ENCODE measurements at regions not wholly inside any gene's neighbourhood (a gene's known extent, or its start where the extent isn't known, plus 50 kb on each side); places are given as distances from the start of the nearest gene placed in this dataset.
"Not testable (repeated sequence)": the region's sequence is repeated elsewhere in the genome, so short reads cannot be mapped to it uniquely, and the experiment has no call there.

- DNase-seq (ENCODE audit: low spot score), result no peak
Measured at GRCh38 chr2:175872721-175873120, 129.3 kb downstream of the LNPK start.

DNA sequence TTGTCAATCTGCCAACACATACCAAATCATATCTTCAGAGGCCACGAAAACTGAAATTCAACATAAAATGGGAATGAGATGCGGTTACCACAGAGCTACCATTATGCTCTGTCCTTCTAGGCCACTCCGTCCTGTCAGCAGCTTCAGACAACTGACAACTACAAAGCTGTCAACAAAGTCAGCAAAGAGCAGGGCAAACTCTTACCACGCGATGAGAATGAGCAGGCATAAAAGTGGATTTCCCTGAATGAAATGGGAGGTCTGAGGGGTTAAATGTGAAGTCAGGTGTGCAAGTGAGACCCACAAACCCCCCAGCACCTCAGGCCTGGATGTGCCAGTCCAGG, 130.1 kb downstream of the LNPK start:
- DNase-seq (ENCODE audit: low spot score), result no peak

DNA sequence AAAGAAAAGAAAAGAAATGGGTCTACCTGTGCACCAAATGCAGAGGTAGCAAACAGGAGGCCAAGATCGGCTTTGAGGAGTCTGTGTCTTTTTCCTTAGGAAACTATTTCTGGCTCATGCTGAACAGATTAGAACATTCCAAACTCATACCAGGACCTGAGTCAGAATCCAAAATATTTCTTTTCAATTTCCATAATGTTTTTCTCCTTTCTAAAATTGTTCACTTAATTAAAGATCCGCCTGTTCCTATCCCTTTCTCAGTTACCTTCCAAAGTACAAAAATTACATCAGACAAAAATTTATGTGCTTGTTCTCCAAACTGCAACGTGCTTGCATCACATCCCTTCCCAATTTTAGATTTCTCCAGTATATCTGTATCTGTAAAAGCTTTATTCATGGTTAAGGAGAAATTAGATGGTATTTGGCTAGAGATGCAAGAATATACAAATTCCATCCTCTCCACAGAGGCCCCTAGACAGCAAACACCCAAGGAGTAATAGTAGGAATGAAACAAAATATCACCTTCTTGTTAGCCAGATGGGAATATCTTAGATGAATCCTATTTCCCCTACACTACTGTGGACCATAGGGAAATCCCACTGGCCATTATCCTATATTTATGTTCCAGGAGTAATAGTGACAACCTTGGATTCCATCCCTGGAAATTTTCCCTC, 130.6 kb downstream of the LNPK start:
- DNase-seq (ENCODE audit: low spot score), result no peak

GRCh38 chr2:175865716-175866115, 136.4 kb downstream of the LNPK start:
- no peak for DNase-seq (ENCODE audit: low spot score)

GRCh38 chr2:175864137-175864850, 137.8 kb downstream of the LNPK start:
- DNase-seq (ENCODE audit: low spot score), result no peak

DNA sequence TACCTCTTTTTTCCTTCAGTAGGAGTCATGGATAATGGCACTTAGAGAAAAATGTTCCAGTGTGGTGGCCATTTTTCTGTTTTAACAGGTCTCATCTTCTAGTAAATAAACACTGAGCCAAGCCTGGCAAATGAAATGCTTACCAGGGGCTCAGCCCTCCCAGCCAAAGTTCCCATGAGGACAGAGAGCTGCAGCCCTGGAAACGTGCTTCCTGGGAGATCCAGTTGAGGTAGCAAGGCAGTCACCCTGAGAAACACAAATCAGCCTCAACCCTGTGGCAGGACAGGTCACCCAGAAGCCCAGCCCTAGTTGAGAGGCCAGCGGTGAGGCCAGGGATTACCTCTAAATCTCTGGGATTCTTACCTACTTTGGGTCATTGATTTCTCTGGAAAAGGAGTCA, 140.1 kb downstream of the LNPK start:
- no peak for DNase-seq (ENCODE audit: low spot score)

GRCh38 chr2:175855794-175856453, 146.1 kb downstream of the LNPK start:
- DNase-seq (ENCODE audit: low spot score), result no peak

DNA sequence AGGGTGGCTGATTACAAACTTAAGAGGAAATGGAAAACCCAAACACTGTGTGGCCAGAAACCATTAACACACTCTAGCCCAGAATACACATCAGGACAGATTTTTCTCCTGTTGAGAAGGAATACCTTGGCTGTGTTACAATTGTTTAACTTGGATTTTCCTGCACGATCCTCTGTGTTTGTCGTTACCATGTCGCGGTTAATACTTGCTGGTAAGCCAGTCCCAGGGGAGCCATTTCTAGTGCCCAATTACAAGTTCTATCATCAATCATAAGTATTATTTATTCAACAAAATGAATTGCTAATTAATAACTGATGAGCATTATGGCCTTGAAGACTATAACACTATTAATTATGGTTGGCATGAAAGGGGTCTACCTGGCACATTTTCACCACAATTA, 146.8 kb downstream of the LNPK start:
- no peak for DNase-seq (ENCODE audit: low spot score)

DNA sequence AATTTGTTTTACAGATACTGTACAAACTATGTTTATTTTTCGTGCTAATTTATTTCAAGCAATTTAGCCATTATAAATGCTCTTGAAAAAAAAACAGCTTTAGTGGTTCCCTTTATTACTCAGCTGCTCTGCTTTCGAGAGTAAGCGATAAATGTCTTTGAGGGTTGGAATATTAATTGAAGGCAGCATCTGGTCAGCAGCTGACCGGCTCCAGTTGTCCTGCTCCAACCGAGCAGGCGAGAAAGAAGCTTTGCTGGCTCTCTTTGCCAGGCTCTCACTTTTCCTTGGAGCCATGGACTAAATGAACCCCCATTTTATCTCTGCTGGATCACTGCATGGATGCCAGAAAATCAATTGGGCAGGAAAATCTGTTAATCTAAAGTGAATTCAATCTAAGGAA, 147.4 kb downstream of the LNPK start:
- DNase-seq (ENCODE audit: low spot score), result no peak

DNA sequence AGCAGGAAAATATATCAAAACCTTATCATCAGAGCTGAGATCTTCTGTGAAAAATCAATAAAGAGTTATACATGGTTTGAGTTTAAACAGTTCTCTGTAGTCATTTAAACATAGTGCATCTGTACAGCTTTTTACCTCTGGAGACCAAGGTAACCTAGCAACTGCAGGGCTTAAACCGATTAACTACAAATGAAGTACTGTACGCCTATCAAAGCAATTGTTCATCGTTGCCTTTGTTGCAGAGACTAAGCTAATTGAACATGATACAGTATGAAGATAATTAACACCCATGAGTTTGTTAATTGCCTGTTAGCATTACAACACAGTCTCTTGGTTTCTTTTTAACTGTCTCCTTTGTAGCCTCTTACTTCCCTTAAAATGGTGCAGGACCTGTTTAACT, 147.9 kb downstream of the LNPK start:
- DNase-seq (ENCODE audit: low spot score), result no peak

- no peak for DNase-seq (ENCODE audit: low spot score)
Measured at GRCh38 chr2:175853616-175853890, 148.5 kb downstream of the LNPK start.

GRCh38 chr2:175852879-175853615, 149.0 kb downstream of the LNPK start:
- no peak for DNase-seq (ENCODE audit: low spot score)

DNA sequence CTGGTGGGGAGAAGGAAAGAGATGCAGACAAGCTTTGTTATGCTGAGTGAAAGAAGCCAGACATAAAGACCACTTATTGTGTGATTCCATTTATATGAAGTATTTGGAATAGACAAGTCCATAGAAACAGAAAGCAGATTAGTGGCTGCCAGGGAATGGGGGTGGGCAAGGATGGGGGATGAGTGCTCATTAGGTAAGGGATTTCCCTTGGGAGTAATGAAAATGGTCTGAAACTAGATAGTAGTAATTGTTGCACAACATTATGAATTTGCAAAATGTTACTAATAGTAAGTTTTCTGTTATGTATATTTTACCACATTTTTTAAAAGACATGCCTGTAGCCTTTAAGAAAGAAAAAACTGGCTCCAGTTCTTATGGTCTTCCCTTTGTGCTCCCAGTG, 154.9 kb downstream of the LNPK start:
- DNase-seq (ENCODE audit: low spot score), result no peak

GRCh38 chr2:175844169-175844568, 157.9 kb downstream of the LNPK start:
- DNase-seq (ENCODE audit: low spot score), result no peak

- no peak for DNase-seq (ENCODE audit: low spot score)
Measured at GRCh38 chr2:175843625-175844024, 158.4 kb downstream of the LNPK start.

- DNase-seq (ENCODE audit: low spot score), result no peak
Measured at GRCh38 chr2:175842996-175843395, 159.1 kb downstream of the LNPK start.

- DNase-seq (ENCODE audit: low spot score), result not testable (repeated sequence)
Measured at GRCh38 chr2:175840765-175841164, 161.3 kb downstream of the LNPK start.

DNA sequence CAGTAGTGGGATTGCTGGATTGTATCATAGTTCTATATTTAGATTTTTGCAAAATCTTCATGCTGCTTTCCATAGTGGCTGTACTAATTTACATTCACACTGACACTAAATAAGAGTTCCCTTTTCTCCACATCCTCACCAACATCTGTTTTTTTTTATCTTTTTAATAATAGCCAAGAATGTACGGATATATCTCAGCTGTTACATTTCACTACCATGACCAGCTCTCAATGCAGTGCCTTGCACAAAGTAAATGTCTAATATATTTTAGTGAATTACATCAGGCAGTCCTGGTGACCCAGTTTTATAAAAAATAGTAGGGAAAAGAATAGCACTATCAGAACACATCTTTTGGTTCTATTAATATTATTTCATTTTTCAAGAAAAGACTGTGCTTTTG, 161.8 kb downstream of the LNPK start:
- DNase-seq (ENCODE audit: low spot score), result no peak

DNA sequence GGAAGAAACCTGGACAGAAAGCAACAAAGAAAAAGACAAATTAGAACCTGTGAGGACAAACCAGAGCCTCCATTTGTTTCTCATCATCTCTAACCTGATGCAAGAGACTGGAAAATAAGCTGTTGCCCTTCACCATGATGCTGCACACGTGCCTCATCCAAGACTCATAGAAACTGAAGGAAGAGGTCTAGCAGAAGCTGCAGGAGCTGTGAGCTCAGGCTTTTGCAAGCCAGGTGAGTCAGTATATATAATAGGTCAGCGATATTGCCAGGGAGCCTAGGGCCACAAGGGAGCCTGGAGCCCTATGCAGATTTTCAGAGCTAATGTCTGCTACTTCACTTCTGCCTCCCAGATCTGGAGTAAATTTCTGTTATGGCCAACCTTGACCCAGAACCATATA, 163.1 kb downstream of the LNPK start:
- no peak for DNase-seq (ENCODE audit: low spot score)

GRCh38 chr2:175837046-175837445, 165.0 kb downstream of the LNPK start:
- no peak for DNase-seq (ENCODE audit: low spot score)

- DNase-seq (ENCODE audit: low spot score), result no peak
Measured at GRCh38 chr2:175836361-175836760, 165.7 kb downstream of the LNPK start.

DNA sequence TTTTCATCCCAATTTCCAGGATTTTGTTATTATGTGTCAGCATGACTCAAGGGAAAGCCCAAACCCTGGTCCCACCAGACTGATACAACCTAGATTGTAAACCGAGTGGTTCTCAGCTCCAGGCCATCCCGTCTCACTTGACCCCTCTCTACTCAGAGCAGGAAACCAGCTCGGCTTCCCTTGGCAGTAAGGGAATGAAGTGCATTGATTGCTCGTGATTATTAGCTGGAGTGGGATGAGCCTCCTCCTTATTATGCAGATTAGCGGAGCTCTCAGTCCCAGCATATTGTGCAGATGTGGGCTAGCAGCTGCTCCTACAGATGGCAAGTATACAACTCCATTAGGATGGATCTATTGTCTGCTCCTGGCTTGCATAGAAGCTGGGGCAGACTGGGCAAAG, 167.6 kb downstream of the LNPK start:
- no peak for DNase-seq (ENCODE audit: low spot score)

DNA sequence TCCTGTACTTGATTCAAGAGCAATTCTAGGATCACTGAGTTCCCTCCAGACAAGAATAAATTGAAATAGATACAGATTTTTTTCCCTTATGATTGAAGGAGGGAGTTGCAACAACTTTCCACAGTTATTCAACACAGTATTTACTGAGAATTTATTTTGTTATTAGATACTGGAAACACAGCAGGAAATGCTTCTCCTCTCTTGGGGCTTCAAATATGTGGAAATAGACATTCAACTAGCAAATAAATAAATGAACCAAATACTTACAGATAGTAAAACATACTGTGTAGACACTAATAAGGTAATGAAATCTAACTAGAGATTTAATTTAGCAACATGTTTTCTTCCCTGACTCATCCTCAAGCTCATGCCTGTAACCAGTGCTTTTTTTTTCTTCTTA, 169.2 kb downstream of the LNPK start:
- no peak for DNase-seq (ENCODE audit: low spot score)

Data from HuH-7.5 (cell line).